ENCODE measurements at regions not wholly inside any gene's neighbourhood (a gene's known extent, or its start where the extent isn't known, plus 50 kb on each side); places are given as distances from the start of the nearest gene placed in this dataset.

- H3K27ac ChIP-seq (ENCODE audit: low read depth, low read length): no peak overlapping the region
- no peak for TF ChIP-seq EZH2phosphoT487 (IDR thresholded peaks at IDR 0.05; ENCODE audit: borderline replicate concordance, low read length)
- TF ChIP-seq CTCF (IDR thresholded peaks at IDR 0.05; ENCODE audit: low read depth, low read length, poor library complexity, severe bottlenecking): no peak
- H3F3A ChIP-seq (ENCODE audit: control insufficient read depth, insufficient read depth): no peaks in the 10 kb centered on the region
- H3K4me3 ChIP-seq (ENCODE audit: low read length): no peak overlapping the region
- no peaks in the 10 kb centered on the region for H3K36me3 ChIP-seq (ENCODE audit: control insufficient read depth, low read length)
- H3K79me2 ChIP-seq (ENCODE audit: control insufficient read depth, low read length): no peaks in the 10 kb centered on the region
- H3K9me2 ChIP-seq (replicated peaks; ENCODE audit: control insufficient read depth, low read length): no peaks in the 10 kb centered on the region
- H4K20me1 ChIP-seq (ENCODE audit: control insufficient read depth, insufficient read depth, low read depth, low read length): no peaks in the 10 kb centered on the region
- H3K4me1 ChIP-seq (ENCODE audit: control insufficient read depth, low read length): no peaks in the 10 kb centered on the region
- no peaks in the 10 kb centered on the region for H3K27me3 ChIP-seq (ENCODE audit: control insufficient read depth, low read length)
- H3K4me2 ChIP-seq (ENCODE audit: low read length): no peak overlapping the region
- no peaks in the 10 kb centered on the region for H3K9me3 ChIP-seq (ENCODE audit: control insufficient read depth, insufficient read depth, low read length)
Observed at GRCh38 chr11:112339566-112339965, 78.9 kb upstream of the PLET1 start.

GRCh38 chr11:112343368-112344039, 82.8 kb upstream of the PLET1 start:
- Histone ChIP-seq H3K4me2 (ENCODE audit: low read length) (no peak overlapping the region), H3K79me2 (ENCODE audit: control insufficient read depth, low read length) (no peaks in the 10 kb centered on the region), H3K36me3 (ENCODE audit: control insufficient read depth, low read length) (no peaks in the 10 kb centered on the region), H3K27ac (ENCODE audit: low read depth, low read length) (no peak overlapping the region), H3K4me3 (ENCODE audit: low read length) (no peak overlapping the region), H3K9me2 (replicated peaks; ENCODE audit: control insufficient read depth, low read length) (no peaks in the 10 kb centered on the region), H3K4me1 (ENCODE audit: control insufficient read depth, low read length) (no peaks in the 10 kb centered on the region), H3F3A (ENCODE audit: control insufficient read depth, insufficient read depth) (no peaks in the 10 kb centered on the region), H4K20me1 (ENCODE audit: control insufficient read depth, insufficient read depth, low read depth, low read length) (no peaks in the 10 kb centered on the region), H3K9me3 (ENCODE audit: control insufficient read depth, insufficient read depth, low read length) (no peaks in the 10 kb centered on the region), H3K27me3 (ENCODE audit: control insufficient read depth, low read length) (no peaks in the 10 kb centered on the region)
- TF ChIP-seq CTCF (IDR thresholded peaks at IDR 0.05; ENCODE audit: low read depth, low read length, poor library complexity, severe bottlenecking): no peak
- no peak for TF ChIP-seq EZH2phosphoT487 (IDR thresholded peaks at IDR 0.05; ENCODE audit: borderline replicate concordance, low read length)

GRCh38 chr11:112344040-112344413, 83.4 kb upstream of the PLET1 start:
- no peaks in the 10 kb centered on the region for H3F3A ChIP-seq (ENCODE audit: control insufficient read depth, insufficient read depth)
- H3K4me1 ChIP-seq (ENCODE audit: control insufficient read depth, low read length): no peaks in the 10 kb centered on the region
- H3K9me3 ChIP-seq (ENCODE audit: control insufficient read depth, insufficient read depth, low read length): no peaks in the 10 kb centered on the region
- no peaks in the 10 kb centered on the region for H3K36me3 ChIP-seq (ENCODE audit: control insufficient read depth, low read length)
- H3K9me2 ChIP-seq (replicated peaks; ENCODE audit: control insufficient read depth, low read length): no peaks in the 10 kb centered on the region
- H3K79me2 ChIP-seq (ENCODE audit: control insufficient read depth, low read length): no peaks in the 10 kb centered on the region
- no peak overlapping the region for H3K4me3 ChIP-seq (ENCODE audit: low read length)
- TF ChIP-seq EZH2phosphoT487 (IDR thresholded peaks at IDR 0.05; ENCODE audit: borderline replicate concordance, low read length) (no peak), CTCF (IDR thresholded peaks at IDR 0.05; ENCODE audit: low read depth, low read length, poor library complexity, severe bottlenecking) (no peak)
- no peaks in the 10 kb centered on the region for H3K27me3 ChIP-seq (ENCODE audit: control insufficient read depth, low read length)
- no peak overlapping the region for H3K4me2 ChIP-seq (ENCODE audit: low read length)
- H3K27ac ChIP-seq (ENCODE audit: low read depth, low read length): no peak overlapping the region
- no peaks in the 10 kb centered on the region for H4K20me1 ChIP-seq (ENCODE audit: control insufficient read depth, insufficient read depth, low read depth, low read length)

Measured in DOHH2 (cell line).